HG03066 (cell line): ENCODE measurements at regions not wholly inside any gene's neighbourhood (a gene's known extent, or its start where the extent isn't known, plus 50 kb on each side); places are given as distances from the start of the nearest gene placed in this dataset.
"Not testable (repeated sequence)": the region's sequence is repeated elsewhere in the genome, so short reads cannot be mapped to it uniquely, and the experiment has no call there.

Experiments
- ATAC-seq: cut with Tn5 transposase; IDR thresholded peaks from one replicate; pipeline ENCODE4 v1.9.1; 2021; ENCODE audit warnings: low read depth; ENCODE audit not compliant: unreplicated experiment

GRCh38 chr5:163569284-163569683 is 63.9 kb downstream of the MAT2B start:
- ATAC-seq: no peak

GRCh38 chr5:163571744-163572143 is 66.3 kb downstream of the MAT2B start:
- ATAC-seq: no peak

- no peak for ATAC-seq
Observed at GRCh38 chr5:163574472-163575440, 69.3 kb downstream of the MAT2B start.

GRCh38 chr5:163578652-163579051 is 73.2 kb downstream of the MAT2B start:
- ATAC-seq: no peak

- no peak for ATAC-seq
Observed at GRCh38 chr5:163579729-163580128, 74.3 kb downstream of the MAT2B start.

- no peak for ATAC-seq
Observed at GRCh38 chr5:163580516-163580915, 75.1 kb downstream of the MAT2B start.

- not testable (repeated sequence) for ATAC-seq
Observed at GRCh38 chr5:163583491-163584153, 78.2 kb downstream of the MAT2B start.

GRCh38 chr5:163585206-163585605 is 79.8 kb downstream of the MAT2B start:
- ATAC-seq: no peak

GRCh38 chr5:163586531-163586956 is 81.1 kb downstream of the MAT2B start:
- ATAC-seq: no peak

GRCh38 chr5:163594951-163595350 is 89.5 kb downstream of the MAT2B start:
- no peak for ATAC-seq

GRCh38 chr5:163595932-163596607 is 90.7 kb downstream of the MAT2B start:
- no peak for ATAC-seq

GRCh38 chr5:163596608-163597315 is 91.3 kb downstream of the MAT2B start:
- no peak for ATAC-seq

GRCh38 chr5:163604013-163604412 is 98.6 kb downstream of the MAT2B start:
- ATAC-seq: no peak

GRCh38 chr5:163607256-163607655 is 101.8 kb downstream of the MAT2B start:
- ATAC-seq: no peak

GRCh38 chr5:163608621-163609020 is 103.2 kb downstream of the MAT2B start:
- ATAC-seq: no peak

GRCh38 chr5:163609910-163610309 is 104.5 kb downstream of the MAT2B start:
- ATAC-seq: no peak

GRCh38 chr5:163612358-163613149 is 107.1 kb downstream of the MAT2B start:
- ATAC-seq: no peak

- no peak for ATAC-seq
Observed at GRCh38 chr5:163613150-163613442, 107.7 kb downstream of the MAT2B start.

GRCh38 chr5:163614787-163615186 is 109.4 kb downstream of the MAT2B start:
- no peak for ATAC-seq
